OCI-LY7 (cell line): ENCODE measurements at regions not wholly inside any gene's neighbourhood (a gene's known extent, or its start where the extent isn't known, plus 50 kb on each side); places are given as distances from the start of the nearest gene placed in this dataset.

Experiments used
- CTCF ChIP-seq: fragments of 200-600 bp; sonication (generic); conservative IDR thresholded peaks from 2 replicates; pipeline ENCODE4 v1.5.1; 2014; ENCODE audit warnings: mild to moderate bottlenecking, antibody characterized with exemption, low read length, moderate library complexity, mixed read lengths
- EZH2phosphoT487 ChIP-seq: fragments of 200-600 bp; sonication (generic); IDR thresholded peaks from 2 replicates; pipeline ENCODE4 v1.6.1; 2018; ENCODE audit warnings: low read depth, borderline replicate concordance, mild to moderate bottlenecking, mixed run types, antibody characterized with exemption, low read length, moderate library complexity, mixed read lengths

DNA sequence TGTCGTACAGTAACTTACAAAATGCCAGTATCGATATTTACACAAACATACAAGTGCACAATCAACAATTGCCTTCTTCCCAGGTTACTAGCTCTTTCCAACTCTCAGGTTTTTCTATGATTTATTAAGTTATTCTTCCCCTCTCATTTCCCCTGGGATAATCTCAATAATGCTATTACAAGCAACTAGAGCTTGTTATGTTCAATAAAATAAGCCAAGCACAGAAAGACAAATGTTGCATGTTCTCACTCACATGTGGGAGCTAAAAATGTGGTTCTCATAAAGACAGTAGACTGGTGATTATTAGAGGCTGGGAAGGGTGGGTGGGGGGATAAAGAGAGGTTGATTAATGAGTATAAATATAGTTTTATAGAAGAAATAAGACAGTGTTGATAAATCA lies 577.1 kb downstream of the HACE1 start:
- TF ChIP-seq CTCF (no peak), EZH2phosphoT487 (no peak)
